NCI-H146 (cell line): ENCODE measurements at regions not wholly inside any gene's neighbourhood (a gene's known extent, or its start where the extent isn't known, plus 50 kb on each side); places are given as distances from the start of the nearest gene placed in this dataset.

Experiments used
- DNase-seq: peaks from one replicate; lab custom pipeline; 2025; lab: John Stamatoyannopoulos, UW

DNA sequence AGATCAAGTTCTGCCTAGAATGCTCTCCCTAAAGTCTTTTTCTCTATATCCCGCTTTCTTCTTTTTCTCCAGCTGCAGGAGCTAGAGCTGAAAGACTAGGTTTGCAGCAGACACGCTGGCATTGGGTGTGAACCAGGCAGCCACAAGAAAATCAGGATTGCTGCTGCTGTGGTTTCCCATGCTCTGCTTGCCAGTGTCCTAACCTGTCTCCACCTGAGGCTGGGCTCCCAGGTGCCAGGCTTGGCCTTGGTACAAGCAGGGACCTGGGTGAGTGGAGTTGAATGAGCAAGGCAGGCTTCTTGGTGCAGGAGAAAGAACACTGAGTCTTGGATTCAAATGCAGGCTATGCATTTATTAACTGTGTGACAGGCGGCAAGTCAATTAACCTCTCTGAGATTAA is 440.3 kb upstream of the MAF start:
- no peak for DNase-seq

- DNase-seq, result no peak
Observed at GRCh38 chr16:80040413-80040812, 439.9 kb upstream of the MAF start.

DNA sequence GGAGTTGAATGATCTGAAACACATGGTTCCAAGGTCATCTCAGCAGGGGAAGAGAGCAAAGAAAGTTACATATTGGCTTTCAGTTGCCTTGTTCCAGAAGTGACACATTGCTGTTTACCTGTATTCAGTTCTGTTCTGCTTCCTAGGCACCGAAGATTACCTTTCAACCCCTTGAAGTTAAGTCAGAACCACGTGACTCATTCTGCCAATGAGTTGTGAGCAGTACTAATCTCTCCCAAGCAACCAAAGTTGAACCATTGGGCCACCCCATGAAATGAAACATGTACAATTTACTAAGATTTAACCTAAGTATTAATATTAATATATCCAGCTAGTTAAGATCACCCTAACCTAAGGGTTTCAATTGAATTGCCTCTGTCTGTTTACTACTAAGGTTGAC is 439.2 kb upstream of the MAF start:
- no peak for DNase-seq

DNA sequence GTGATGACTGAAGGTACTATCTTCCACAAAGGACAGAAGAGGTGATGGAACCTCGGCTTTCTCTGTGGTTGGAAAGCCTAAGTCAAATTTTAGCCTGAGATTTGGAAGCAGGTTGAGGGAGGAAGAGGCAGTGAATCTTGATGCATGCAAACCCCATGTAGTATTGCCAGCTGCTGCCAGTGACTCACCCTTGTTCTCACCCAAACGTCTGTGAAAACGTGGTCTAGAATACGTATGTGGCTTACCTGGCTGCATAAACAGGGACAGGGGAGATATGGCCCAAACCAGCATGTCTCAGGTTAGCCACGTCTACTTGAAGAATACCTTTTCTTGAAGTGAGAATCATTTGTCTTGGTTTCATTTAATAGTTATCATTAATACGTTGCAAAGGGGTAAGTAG is 438.0 kb upstream of the MAF start:
- no peak for DNase-seq

DNA sequence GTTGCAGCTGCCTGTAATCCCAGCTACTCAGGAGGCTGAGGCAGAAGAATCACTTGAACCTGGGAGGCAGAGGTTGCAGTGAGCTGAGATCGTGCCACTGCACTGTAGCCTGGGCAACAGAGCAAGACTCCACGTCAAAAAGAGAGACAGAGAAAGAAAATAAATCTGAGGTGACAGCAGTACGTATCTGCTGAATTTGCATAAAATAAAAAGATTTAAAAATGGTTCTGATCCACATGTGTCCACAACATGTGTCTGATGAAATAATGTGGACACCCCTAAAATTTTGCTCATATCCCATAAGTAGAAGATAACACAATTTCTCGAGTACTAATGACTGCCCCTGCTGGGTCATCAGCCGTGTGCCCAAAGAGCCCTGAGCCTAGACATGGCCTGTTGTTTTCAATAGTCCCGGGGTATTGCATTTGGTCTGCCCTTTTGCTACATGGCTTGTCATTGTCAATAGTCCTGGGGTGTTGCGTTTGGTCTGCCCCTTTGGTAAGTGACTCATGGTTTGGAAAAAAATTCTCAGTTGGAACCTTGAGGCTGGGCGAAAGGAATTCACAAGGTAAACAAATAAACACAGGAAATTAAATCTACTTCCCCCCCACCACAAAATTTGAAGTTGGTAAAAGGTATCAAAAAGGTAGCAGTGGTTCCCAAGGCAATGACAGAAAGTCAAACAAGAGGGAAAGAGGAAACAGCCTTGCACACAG is 434.6 kb upstream of the MAF start:
- DNase-seq, result no peak

DNA sequence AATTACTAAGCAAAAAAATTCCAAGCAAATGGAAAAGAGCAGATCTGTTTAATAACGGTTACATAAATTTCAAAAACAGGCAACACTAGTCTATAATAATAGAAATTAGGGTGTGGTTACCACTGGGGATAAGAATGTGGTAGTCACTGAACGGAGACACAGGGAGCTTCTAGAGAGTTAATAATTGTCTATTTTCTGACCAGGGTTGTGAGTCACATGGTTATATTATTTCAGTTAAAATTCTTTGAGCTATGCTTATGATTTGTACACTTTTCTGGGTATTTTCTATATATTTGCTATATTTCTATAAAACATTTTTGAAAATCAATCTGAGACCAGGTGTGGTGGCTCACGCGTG is 433.9 kb upstream of the MAF start:
- DNase-seq, result no peak

DNA sequence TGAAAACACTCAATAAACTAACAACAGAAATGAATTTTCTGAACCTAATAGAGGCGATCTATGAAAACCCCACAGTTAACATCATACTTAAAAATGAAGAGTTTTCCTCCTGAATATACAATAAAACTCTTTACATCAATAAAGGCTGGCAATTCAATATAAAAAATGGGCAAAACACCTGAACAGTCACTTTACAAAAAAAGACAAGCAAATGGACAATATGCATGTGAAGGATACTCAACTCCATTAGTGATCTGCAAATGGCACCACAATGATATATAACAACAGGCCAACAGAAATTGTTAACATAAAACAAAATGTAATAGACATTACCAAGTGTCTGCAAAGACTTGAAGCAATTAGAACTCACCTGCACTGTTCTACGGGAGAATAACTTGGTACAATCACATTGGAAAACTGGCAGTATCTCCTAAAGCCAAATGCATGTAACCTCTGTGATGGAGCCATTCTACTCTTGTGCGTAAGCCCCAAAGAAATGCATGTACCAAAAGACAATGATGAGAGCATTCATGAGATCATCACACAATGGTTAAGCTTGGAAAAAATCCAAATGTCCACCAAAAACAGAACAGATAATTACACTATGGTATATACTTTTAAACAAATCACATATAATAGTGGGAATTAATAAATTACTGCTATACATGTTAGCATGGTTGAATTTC is 433.4 kb upstream of the MAF start:
- DNase-seq, result no peak

DNA sequence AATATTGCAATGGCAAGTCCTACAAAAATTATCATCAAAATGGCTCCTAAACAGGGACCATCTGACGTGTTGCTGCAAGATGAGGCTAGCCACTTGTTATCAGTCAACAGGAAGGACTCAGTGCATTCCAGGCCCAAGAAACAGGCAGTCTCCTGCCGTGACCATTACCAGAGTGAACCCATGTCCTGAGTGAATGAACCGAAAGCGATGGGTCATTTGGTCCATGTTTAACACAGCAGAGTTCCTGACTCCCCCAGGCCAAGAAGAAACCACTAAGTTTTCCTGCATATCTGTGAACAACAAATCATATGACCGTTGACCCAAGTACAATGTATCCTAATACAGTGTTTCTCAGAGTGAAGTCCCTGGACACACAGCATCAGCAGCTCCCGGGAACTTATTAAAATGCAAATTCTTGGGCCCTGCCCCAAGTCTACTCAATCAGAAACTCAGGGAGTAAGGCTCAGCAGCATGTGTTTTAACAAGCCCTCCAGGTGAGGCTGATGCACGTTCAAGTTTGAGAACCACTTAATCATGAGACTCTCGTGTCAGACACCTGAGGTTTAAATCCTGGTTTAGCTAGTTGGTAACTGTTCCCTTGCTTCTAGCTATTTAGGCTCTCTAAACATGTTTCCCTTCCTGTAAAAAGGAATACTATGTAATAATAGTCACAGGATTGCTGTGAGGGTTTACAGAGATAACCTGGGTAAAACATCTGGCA is 429.4 kb upstream of the MAF start:
- DNase-seq, result no peak

- DNase-seq, result no peak
Observed at GRCh38 chr16:80029381-80029630, 428.8 kb upstream of the MAF start.

GRCh38 chr16:80028581-80029380 is 428.2 kb upstream of the MAF start:
- DNase-seq, result no peak

GRCh38 chr16:80027007-80027965 is 426.7 kb upstream of the MAF start:
- no peak for DNase-seq

GRCh38 chr16:80025236-80025635 is 424.7 kb upstream of the MAF start:
- DNase-seq, result no peak

GRCh38 chr16:80024443-80024842 is 423.9 kb upstream of the MAF start:
- DNase-seq, result no peak

GRCh38 chr16:80023865-80024264 is 423.3 kb upstream of the MAF start:
- no peak for DNase-seq

- DNase-seq, result no peak
Observed at GRCh38 chr16:80019395-80019794, 418.9 kb upstream of the MAF start.

- no peak for DNase-seq
Observed at GRCh38 chr16:80018466-80018865, 417.9 kb upstream of the MAF start.

DNA sequence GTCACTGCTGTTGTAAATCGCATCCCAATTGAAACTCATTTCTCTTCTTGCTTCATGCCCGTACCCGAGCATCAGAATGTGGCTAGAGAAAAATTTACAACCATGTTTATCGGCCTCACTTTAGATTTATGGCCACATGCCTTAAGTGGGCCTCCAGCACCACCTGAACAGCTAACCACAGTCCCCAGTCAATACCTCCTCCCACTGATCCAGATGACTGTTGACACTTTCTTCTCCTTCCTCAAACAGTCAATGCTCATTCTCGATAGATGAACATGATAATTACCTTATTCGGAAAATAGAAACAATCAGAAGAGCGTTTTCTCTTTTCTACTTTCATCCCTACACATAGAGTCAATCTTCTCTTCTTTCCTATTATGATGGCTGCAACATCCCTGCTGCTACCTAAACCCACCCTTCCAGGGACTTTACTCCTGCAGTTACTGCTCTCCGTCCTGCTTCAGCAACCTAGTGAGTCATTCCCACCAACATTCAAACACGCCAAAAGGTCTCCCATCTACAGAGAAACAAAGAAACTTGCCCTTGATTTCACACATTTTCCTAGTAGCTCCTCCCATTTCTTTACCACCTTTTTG is 416.3 kb upstream of the MAF start:
- DNase-seq, result no peak

GRCh38 chr16:80015566-80015965 is 415.0 kb upstream of the MAF start:
- no peak for DNase-seq

DNA sequence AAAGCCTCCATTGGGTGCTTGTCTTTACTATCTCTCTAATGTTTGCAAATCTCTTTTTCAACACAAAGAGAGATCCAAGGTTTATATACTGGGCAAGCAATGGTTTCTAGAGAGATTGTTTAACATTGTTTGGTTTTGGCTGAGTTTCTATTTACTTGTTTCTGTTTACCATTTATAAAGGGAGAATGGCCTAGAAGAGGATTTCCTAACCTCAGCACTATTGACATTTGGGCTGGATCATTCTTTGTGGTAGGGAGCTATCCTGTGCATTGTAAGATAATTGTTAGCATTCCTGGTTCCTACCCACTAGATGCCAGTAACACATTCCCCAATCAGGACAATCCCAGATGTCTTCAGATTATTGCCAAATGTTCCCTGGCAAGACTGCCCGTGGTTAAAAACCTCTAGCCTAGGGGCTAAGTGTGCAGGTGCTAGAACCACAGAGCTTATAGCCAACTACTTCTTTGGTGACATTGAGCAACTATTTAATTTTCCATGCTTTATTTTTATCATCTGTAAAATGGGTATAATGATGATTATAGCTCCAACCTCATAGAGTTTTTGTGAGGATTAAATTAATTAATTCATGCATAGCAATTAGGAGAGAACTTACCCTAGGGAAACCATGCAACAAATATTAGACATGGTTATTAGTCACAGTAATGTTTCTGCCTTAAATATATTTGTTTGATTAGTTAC is 413.9 kb upstream of the MAF start:
- no peak for DNase-seq

DNA sequence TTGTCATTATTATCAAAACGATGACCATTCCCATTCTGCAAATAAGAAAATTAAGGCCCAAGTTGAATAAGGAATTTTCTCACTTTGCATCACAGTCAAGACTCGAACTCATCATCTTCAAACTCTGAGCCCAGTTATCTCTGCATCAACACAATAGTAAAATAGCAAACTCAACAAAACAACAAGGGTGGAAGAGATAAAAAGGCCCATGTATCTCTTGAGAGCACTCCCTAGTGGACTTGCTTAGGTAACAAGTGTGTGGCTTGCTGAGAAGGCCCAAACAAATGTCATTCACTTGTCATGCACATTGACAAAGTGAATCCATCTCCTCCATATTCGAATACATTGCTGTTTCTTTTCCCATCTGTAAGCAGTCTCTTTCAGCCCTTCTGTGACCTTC is 412.0 kb upstream of the MAF start:
- DNase-seq, result no peak
